Activated CD4-positive, alpha-beta memory T cell treated with anti-CD3 and anti-CD28 coated beads, Interleukin-2, amount 10 ng/mL, durations not matched to agents 7 days and 5 days (primary cell): ENCODE measurements at regions not wholly inside any gene's neighbourhood (a gene's known extent, or its start where the extent isn't known, plus 50 kb on each side); places are given as distances from the start of the nearest gene placed in this dataset.

Experiments used
- CTCF ChIA-PET: fragments of 350-600 bp; sonication (Branson Sonifier 250); formaldehyde crosslinking; loops from one replicate; lab custom pipeline; 2021; ENCODE audit warnings: antibody characterized with exemption, inconsistent platforms; lab: Charles Lee
- POLR2A ChIA-PET: fragments of 350-600 bp; sonication (Branson Sonifier 250); formaldehyde crosslinking; loops from one replicate; lab custom pipeline; 2021; ENCODE audit warnings: antibody characterized with exemption; lab: Charles Lee
- DNase-seq: peaks from one replicate; pipeline ENCODE4 v3.0.0-alpha.2; 2020
- H3K27ac Mint-ChIP-seq: one replicate; pipeline ENCODE4 v1.8.0; 2021; ENCODE audit warnings: mild to moderate bottlenecking, mixed read lengths
- H3K27me3 Mint-ChIP-seq: one replicate; pipeline ENCODE4 v1.8.0; 2021; ENCODE audit warnings: mixed read lengths
- H3K36me3 Mint-ChIP-seq: one replicate; pipeline ENCODE4 v1.8.0; 2021; ENCODE audit warnings: low read depth, mixed read lengths
- H3K4me1 Mint-ChIP-seq: one replicate; pipeline ENCODE4 v1.8.0; 2021; ENCODE audit warnings: mixed read lengths
- H3K4me3 Mint-ChIP-seq: one replicate; pipeline ENCODE4 v1.8.0; 2021; ENCODE audit warnings: mild to moderate bottlenecking, mixed read lengths
- H3K9me3 Mint-ChIP-seq: one replicate; pipeline ENCODE4 v1.8.0; 2021; ENCODE audit warnings: mixed read lengths

DNA sequence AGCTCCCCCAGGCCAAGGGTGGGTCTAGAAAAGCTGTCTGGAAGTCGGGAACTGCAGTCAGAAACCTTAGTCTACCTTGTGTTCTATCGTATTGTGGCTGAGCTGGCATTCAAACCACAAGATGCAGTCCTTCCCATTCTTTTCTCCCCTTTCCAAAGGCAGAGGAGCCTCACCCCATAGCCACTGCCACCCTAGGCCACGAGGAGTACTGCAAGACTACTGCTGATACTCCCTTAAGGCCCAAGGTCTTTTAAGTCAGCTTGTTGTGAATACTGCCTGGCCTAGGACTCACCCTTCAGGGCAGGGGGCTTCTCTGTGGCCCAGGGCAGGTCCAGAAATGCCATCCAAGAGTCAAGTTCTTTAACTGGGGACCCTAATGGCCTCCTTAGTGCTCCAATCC lies 214.5 kb upstream of the CNTNAP2 start:
- ChIA-PET POLR2A (no interaction called here), CTCF (interaction anchor here (0.7 kb wide), 1 partner anchor 9 kb away, joined by 3 read pairs; no protein-coding TSS in a partner anchor)
- Mint-ChIP-seq H3K4me3 (no peak overlapping the region), H3K9me3 (peaks cover 6% of the 10 kb centered on the region), H3K27ac (no peak overlapping the region), H3K36me3 (no peaks in the 10 kb centered on the region), H3K4me1 (no peaks in the 10 kb centered on the region), H3K27me3 (no peaks in the 10 kb centered on the region)
- DNase-seq = no peak

DNA sequence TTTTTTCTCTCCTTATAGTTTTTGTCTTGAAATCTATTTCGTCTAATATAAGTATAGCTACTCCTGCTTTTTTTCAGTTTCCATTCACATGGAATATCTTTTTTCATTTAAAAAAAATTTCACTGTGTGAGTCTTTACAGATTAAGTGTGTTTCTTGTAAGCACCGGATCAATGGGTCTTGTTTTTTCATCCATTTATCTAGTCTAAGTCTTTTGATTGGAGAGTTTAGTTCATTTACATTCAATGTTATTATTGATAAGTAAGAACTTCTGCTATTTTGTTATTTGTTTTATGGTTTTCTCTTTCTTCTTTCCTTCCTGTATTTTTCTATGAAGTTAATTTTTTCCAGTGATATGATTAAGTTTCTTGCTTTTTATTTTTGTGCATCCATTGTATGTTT lies 216.7 kb upstream of the CNTNAP2 start:
- ChIA-PET POLR2A (no interaction called here), CTCF (no interaction called here)
- DNase-seq = no peak
- no peaks in the 10 kb centered on the region for H3K4me1 Mint-ChIP-seq
- no peak overlapping the region for H3K27ac Mint-ChIP-seq
- H3K4me3 Mint-ChIP-seq = no peak overlapping the region
- H3K9me3 Mint-ChIP-seq = peaks cover 11% of the 10 kb centered on the region
- no peaks in the 10 kb centered on the region for H3K27me3 Mint-ChIP-seq
- no peaks in the 10 kb centered on the region for H3K36me3 Mint-ChIP-seq

DNA sequence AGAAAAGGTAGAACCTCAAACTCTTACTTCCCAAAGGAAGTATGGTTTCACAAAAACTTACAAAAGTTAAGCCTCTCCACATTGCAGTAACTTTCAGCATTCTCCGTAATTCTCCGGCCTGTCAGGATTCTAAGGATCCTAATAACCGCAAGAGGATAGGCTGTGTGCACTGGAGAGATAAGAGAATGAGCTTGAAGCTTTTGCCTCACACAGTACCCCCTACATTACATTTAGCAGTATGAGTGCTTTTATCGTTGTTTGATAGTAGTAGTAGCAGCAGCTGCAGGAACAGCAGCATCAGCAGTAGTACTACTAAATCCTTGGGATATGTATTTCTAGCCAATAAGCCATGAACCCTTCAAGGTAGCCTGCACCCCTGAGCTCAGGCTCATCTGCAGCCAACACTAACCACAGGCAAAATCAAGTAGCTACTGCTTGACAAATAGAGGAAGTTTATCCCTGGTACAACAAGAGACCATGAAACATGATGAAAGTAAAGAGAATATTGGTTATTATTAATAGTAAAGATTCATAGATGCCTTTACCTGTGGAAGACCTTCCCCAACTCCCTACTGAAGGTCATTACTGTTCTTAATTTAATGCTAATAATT lies 222.6 kb upstream of the CNTNAP2 start:
- ChIA-PET POLR2A (no interaction called here), CTCF (no interaction called here)
- peaks cover 16% of the 10 kb centered on the region for H3K9me3 Mint-ChIP-seq
- no peak overlapping the region for H3K27ac Mint-ChIP-seq
- no peaks in the 10 kb centered on the region for H3K27me3 Mint-ChIP-seq
- H3K4me1 Mint-ChIP-seq = no peaks in the 10 kb centered on the region
- no peak overlapping the region for H3K4me3 Mint-ChIP-seq
- DNase-seq = no peak
- H3K36me3 Mint-ChIP-seq = no peaks in the 10 kb centered on the region

DNA sequence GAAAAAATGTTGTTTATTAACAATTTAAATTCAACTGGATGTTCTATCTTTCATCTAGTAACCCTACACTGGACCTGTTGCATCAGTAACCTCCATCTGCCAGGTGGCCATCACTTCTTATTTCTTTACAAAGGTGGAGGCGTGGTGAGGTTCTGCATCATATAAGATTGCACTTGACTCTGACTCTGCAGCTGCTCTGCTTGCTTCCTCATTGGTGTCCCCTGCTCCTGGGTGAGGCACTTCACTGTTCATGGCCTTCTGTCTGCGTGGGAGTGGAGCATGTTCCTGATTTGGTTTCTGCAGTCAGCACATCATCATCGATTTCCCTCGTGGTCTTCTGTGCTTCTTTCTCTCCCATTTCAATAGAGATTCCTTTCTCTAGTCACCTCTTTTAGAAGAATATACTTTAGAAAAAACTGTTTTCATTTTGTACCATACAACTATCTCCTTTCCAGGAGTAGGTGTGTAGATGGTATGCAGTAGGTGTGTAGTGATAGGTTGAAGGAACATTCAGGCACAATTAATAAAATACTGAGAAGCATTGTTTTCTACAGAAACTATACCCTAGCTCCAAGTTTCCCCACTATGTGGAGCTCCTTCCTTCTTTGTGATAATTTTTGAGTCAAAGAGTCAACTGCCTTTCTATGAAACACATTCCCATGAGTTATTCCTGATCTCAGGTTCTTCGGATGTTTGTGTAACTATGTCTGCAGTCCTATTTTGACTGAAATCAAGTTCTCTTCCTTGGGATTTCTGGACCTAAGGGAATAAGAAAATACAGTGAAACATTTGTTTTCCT lies 231.7 kb upstream of the CNTNAP2 start:
- DNase-seq = no peak
- Mint-ChIP-seq H3K4me3 (no peak overlapping the region), H3K36me3 (no peaks in the 10 kb centered on the region), H3K27me3 (no peaks in the 10 kb centered on the region), H3K9me3 (peaks cover 3% of the 10 kb centered on the region), H3K4me1 (no peaks in the 10 kb centered on the region), H3K27ac (no peak overlapping the region)
- ChIA-PET CTCF (no interaction called here), POLR2A (no interaction called here)

DNA sequence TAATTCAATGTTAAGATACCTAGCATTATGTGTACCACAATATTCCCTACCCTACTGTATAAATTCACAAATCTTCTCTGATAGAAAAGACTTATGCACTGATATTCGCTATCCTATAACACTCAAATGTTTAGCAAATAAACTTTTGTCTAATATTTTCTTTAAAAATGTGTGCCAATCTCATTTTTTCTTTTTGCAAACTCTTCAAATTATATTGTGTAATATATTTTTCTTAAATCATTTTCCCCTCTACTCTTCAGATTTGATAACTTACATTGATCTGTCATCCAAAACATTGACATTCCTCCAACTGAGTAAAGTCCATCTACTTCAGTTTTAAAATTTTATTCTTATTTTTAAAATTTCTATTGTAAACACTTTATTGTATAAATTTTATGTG lies 240.2 kb upstream of the CNTNAP2 start:
- Mint-ChIP-seq H3K4me3 (no peak overlapping the region), H3K27me3 (no peaks in the 10 kb centered on the region), H3K4me1 (no peaks in the 10 kb centered on the region), H3K27ac (no peak overlapping the region), H3K9me3 (peaks cover 6% of the 10 kb centered on the region), H3K36me3 (no peaks in the 10 kb centered on the region)
- POLR2A ChIA-PET = no interaction called here
- DNase-seq = no peak
- CTCF ChIA-PET = no interaction called here

DNA sequence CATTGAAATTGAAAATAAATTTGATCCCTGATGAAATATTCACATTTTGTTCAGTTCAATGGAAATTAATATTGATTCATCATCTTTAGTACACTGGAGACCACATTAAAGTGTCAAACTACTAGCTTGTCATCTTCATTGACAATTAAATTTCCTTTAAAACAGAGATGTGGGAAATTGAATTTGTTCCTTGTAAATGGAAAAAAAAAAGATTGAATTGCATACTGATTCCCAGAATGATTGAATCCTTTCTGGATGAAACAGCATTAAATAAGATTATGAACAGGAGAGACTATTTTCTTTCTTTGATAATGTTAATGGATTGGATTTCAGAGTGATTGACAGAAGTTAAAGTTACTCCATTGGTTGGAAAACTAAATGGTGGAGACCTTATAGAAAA lies 241.3 kb upstream of the CNTNAP2 start:
- no peaks in the 10 kb centered on the region for H3K4me1 Mint-ChIP-seq
- no peak overlapping the region for H3K4me3 Mint-ChIP-seq
- no peak overlapping the region for H3K27ac Mint-ChIP-seq
- CTCF ChIA-PET = no interaction called here
- no peaks in the 10 kb centered on the region for H3K27me3 Mint-ChIP-seq
- DNase-seq = no peak
- POLR2A ChIA-PET = no interaction called here
- H3K9me3 Mint-ChIP-seq = peaks cover 3% of the 10 kb centered on the region
- no peaks in the 10 kb centered on the region for H3K36me3 Mint-ChIP-seq

DNA sequence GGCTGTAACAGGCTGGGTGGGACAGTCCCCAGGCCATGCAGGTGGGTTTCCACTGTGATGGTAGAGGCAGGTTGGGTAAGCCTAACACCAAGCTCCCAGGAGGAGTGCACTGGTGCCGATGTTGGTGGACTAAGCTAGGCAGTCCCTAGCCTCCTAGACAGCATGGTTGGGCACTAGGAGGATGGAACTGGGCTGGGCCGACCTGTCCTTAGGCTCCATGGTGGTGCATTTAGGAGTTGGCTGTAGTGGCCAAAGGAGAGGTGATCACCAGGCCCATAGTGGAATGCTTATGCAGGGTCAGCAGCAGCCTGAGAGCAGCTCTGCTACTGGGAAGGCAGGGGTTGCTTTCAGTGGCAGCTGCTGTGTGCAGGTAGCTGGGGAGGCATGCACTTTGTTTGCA lies 247.7 kb upstream of the CNTNAP2 start:
- H3K27me3 Mint-ChIP-seq = no peaks in the 10 kb centered on the region

DNA sequence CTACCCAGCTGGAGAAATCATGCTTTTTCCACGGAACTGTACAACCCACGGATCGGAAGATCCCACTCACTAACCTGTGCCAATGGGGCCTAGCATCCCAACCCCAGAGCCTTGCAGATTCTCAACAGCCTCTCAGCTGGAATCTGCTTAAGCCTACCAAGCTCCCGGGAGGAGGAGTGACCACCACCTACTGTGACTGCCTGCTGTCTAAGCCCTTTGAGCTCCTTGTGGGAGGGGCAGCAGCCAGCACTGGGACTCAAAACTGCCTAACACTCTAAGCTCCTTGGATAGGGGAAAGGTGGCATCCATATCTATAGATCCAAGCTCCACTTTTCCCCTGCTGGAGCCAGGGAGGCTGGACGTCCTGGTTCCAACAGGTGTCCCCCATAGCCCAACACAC lies 254.4 kb upstream of the CNTNAP2 start:
- Mint-ChIP-seq H3K27me3 (no peaks in the 10 kb centered on the region), H3K9me3 (peaks cover 13% of the 10 kb centered on the region), H3K27ac (no peak overlapping the region), H3K36me3 (no peaks in the 10 kb centered on the region), H3K4me3 (no peak overlapping the region), H3K4me1 (no peaks in the 10 kb centered on the region)
- DNase-seq = no peak
- POLR2A ChIA-PET = no interaction called here
- CTCF ChIA-PET = no interaction called here

More for the DNA sequence above, 247.7 kb upstream of the CNTNAP2 start:
- no peak for DNase-seq
- Mint-ChIP-seq H3K36me3 (no peaks in the 10 kb centered on the region), H3K4me3 (no peak overlapping the region), H3K9me3 (peaks cover 17% of the 10 kb centered on the region), H3K27ac (no peak overlapping the region), H3K4me1 (no peaks in the 10 kb centered on the region)
- POLR2A ChIA-PET = no interaction called here
- CTCF ChIA-PET = no interaction called here

DNA sequence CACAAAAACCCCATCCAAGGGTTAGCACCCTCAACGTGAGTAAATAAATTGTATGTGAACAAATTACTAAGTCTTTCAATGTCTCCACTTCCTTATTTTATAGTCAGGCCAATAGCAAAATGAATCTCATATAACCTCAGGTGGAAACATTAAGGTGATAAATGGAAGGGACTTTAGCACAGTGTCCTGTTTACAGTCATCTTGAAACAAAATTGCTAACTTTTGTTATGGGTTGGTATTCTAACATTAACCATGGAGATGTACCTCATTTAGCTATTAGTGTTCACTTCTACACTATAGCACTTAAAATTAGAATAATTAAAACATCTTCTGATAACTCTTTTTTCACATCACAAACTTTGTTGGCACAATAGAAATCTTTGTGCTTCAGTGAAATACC lies 255.8 kb upstream of the CNTNAP2 start:
- ChIA-PET CTCF (no interaction called here), POLR2A (no interaction called here)
- Mint-ChIP-seq H3K4me3 (no peak overlapping the region), H3K9me3 (peaks cover 7% of the 10 kb centered on the region), H3K27me3 (no peaks in the 10 kb centered on the region), H3K27ac (no peak overlapping the region), H3K4me1 (no peaks in the 10 kb centered on the region), H3K36me3 (no peaks in the 10 kb centered on the region)
- no peak for DNase-seq

DNA sequence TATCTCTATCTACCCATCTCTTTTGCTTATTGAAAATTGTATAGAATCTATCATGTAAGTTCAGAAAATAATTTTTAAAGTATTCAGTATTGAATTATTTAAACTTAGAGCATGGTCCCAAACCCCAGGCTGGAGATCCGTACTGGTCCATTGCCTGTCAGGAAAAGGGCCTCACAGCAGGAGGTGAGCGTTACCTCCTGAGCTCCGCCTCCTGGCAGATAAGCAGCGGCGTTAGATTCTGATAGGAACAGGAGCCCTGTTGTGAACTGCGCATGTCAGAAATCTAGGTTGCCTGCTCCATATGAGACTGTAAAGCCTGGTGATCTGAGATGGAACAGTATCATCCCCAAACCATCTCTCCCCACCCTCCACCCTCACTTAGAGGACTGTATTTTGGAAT lies 266.0 kb upstream of the CNTNAP2 start:
- no peaks in the 10 kb centered on the region for H3K4me1 Mint-ChIP-seq
- POLR2A ChIA-PET = no interaction called here
- H3K36me3 Mint-ChIP-seq = no peaks in the 10 kb centered on the region
- H3K4me3 Mint-ChIP-seq = no peak overlapping the region
- no peak for DNase-seq
- peaks cover 7% of the 10 kb centered on the region for H3K9me3 Mint-ChIP-seq
- no peaks in the 10 kb centered on the region for H3K27me3 Mint-ChIP-seq
- H3K27ac Mint-ChIP-seq = no peak overlapping the region
- CTCF ChIA-PET = no interaction called here

DNA sequence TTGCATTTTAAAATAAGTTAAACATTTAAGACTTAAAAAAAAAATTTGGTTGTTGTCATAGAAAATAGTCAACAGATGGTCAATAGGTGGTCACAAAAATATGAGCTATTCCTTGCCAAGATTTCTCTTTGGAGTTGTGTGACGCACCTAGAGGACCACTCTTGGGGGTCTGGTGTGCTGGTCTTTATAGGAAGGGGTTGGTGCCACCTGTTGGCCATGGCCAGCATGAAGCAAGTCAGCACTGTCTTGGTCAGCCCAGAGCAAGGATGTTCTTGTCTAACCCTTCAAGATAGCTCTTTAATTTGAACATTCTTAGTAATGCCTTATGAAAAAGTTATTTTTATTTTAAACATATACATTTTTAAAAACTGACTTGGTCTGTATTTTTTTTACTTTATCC lies 267.9 kb upstream of the CNTNAP2 start:
- POLR2A ChIA-PET = no interaction called here
- H3K27me3 Mint-ChIP-seq = no peaks in the 10 kb centered on the region
- CTCF ChIA-PET = no interaction called here
- DNase-seq = no peak
- no peak overlapping the region for H3K4me3 Mint-ChIP-seq
- peaks cover 7% of the 10 kb centered on the region for H3K9me3 Mint-ChIP-seq
- H3K27ac Mint-ChIP-seq = no peak overlapping the region
- no peaks in the 10 kb centered on the region for H3K4me1 Mint-ChIP-seq
- no peaks in the 10 kb centered on the region for H3K36me3 Mint-ChIP-seq

DNA sequence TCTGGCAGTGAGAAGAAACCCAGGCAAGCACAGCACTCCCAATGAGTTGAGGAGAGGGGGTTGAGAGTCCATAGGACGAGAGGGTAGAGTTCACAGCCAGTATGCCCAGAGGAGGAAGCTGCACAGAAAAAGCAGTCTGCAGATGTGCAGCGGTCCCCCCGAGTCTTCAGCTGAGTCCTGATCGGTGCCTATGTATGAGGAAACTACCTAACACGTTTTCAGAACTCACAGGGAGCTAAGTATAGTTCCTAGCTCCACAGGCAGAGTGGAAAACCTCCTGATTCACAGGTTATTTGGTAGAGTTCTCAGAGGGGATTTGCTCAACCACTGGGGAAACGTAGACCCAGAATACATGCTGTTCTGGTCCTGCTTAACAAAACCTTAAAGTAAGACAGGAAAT lies 271.3 kb upstream of the CNTNAP2 start:
- Mint-ChIP-seq H3K9me3 (peaks cover 10% of the 10 kb centered on the region), H3K4me3 (no peak overlapping the region), H3K4me1 (no peaks in the 10 kb centered on the region), H3K36me3 (no peaks in the 10 kb centered on the region), H3K27me3 (no peaks in the 10 kb centered on the region), H3K27ac (no peak overlapping the region)
- DNase-seq = no peak
- POLR2A ChIA-PET = no interaction called here
- CTCF ChIA-PET = no interaction called here

DNA sequence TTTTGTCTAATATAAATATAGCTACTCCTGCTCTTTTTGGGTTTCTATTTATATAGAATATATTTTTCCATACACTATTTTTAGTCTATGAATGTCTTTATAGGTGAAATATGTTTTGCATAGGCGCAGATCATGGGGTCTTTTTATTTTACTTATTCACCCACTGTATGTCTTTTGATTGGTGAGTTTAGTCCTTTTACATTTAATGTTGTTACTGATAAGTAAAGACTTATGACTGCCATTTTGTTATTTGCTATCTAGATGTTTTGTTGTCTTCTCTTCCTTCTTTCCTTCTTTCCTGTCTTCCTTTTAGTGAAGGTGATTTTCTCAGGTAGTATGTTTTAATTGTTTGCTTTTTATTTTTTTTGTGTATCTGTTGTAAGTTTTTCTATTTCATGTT lies 276.8 kb upstream of the CNTNAP2 start:
- no peak for DNase-seq
- Mint-ChIP-seq H3K4me3 (no peak overlapping the region), H3K4me1 (no peaks in the 10 kb centered on the region), H3K27me3 (no peaks in the 10 kb centered on the region), H3K36me3 (no peaks in the 10 kb centered on the region), H3K27ac (no peak overlapping the region), H3K9me3 (peaks cover 8% of the 10 kb centered on the region)
- POLR2A ChIA-PET = no interaction called here
- CTCF ChIA-PET = no interaction called here

DNA sequence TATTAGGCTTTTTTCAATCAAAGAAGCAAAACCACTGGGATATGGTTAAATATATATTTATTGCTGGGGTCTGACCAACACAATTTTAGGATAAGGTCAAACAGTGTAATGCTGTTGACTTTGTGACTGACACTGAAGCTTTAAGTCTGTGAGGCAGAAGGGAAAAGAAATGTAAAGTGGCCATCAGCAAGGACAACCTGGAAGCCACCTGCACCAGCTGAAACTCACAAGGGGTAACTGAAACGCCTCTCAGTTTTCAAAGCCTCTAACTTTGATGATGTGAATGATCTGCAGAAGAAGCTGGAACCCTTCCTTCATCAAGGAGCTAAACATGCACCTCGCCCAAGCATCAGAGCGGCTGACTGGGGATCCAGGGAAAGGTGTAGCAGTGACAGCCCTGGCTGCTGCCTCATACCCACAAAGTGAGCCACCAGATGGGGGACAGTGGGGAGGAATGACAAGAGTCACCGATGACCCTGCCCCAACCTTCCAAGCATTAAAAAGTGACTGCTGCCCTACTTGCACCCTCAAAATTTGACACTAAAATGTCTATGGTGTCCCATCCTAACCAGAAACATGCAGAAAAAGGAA lies 284.9 kb upstream of the CNTNAP2 start:
- no peak for DNase-seq
- CTCF ChIA-PET = no interaction called here
- H3K27ac Mint-ChIP-seq = no peak overlapping the region

More for the DNA sequence above, 284.9 kb upstream of the CNTNAP2 start:
- POLR2A ChIA-PET = no interaction called here
- peaks cover 8% of the 10 kb centered on the region for H3K9me3 Mint-ChIP-seq
- H3K4me3 Mint-ChIP-seq = no peak overlapping the region
- H3K36me3 Mint-ChIP-seq = no peaks in the 10 kb centered on the region
- H3K4me1 Mint-ChIP-seq = no peaks in the 10 kb centered on the region
- no peaks in the 10 kb centered on the region for H3K27me3 Mint-ChIP-seq
